ENCODE measurements at regions not wholly inside any gene's neighbourhood (a gene's known extent, or its start where the extent isn't known, plus 50 kb on each side); places are given as distances from the start of the nearest gene placed in this dataset.

GRCh38 chr2:189370719-189371118 lies 70.6 kb upstream of the WDR75 start:
- no peak for TF ChIP-seq CTCF (IDR thresholded peaks at IDR 0.05; ENCODE audit: low read length)
- TF ChIP-seq EZH2 (IDR thresholded peaks at IDR 0.05; ENCODE audit: borderline replicate concordance, low read length): no peak
